GM18867 (cell line): ENCODE measurements at regions not wholly inside any gene's neighbourhood (a gene's known extent, or its start where the extent isn't known, plus 50 kb on each side); places are given as distances from the start of the nearest gene placed in this dataset.
"Not testable (repeated sequence)": the region's sequence is repeated elsewhere in the genome, so short reads cannot be mapped to it uniquely, and the experiment has no call there.

ENCODE experiments used
- ATAC-seq: cut with Tn5 transposase; IDR thresholded peaks from one replicate; pipeline ENCODE4 v1.9.1; 2021; ENCODE audit warnings: mild to moderate bottlenecking, moderate library complexity; ENCODE audit not compliant: unreplicated experiment

- ATAC-seq: no peak
These were observed 118.3 kb upstream of the ATP2B2 start for GRCh38 chr3:10623578-10624275.

GRCh38 chr3:10625323-10625722, 119.9 kb upstream of the ATP2B2 start:
- ATAC-seq: no peak

GRCh38 chr3:10627884-10628572, 122.6 kb upstream of the ATP2B2 start:
- ATAC-seq: no peak

GRCh38 chr3:10628891-10629670, 123.7 kb upstream of the ATP2B2 start:
- ATAC-seq: no peak

GRCh38 chr3:10629671-10630040, 124.3 kb upstream of the ATP2B2 start:
- no peak for ATAC-seq

- ATAC-seq: no peak
These were observed 125.8 kb upstream of the ATP2B2 start for GRCh38 chr3:10631224-10631623.

- no peak for ATAC-seq
These were observed 126.7 kb upstream of the ATP2B2 start for GRCh38 chr3:10632125-10632524.

- ATAC-seq: no peak
These were observed 127.4 kb upstream of the ATP2B2 start for GRCh38 chr3:10632741-10633140.

- ATAC-seq: no peak
These were observed 130.2 kb upstream of the ATP2B2 start for GRCh38 chr3:10635446-10636076.

GRCh38 chr3:10637342-10637741, 132.0 kb upstream of the ATP2B2 start:
- no peak for ATAC-seq

- ATAC-seq: no peak
These were observed 133.1 kb upstream of the ATP2B2 start for GRCh38 chr3:10638466-10638865.

GRCh38 chr3:10641760-10642159, 136.4 kb upstream of the ATP2B2 start:
- ATAC-seq: no peak

- ATAC-seq: no peak
These were observed 138.8 kb upstream of the ATP2B2 start for GRCh38 chr3:10644189-10644588.

GRCh38 chr3:10645800-10646199, 140.4 kb upstream of the ATP2B2 start:
- no peak for ATAC-seq

- ATAC-seq: no peak
These were observed 141.3 kb upstream of the ATP2B2 start for GRCh38 chr3:10646531-10647335.

- no peak for ATAC-seq
These were observed 142.0 kb upstream of the ATP2B2 start for GRCh38 chr3:10647376-10647775.

- no peak for ATAC-seq
These were observed 142.8 kb upstream of the ATP2B2 start for GRCh38 chr3:10648181-10648580.

- not testable (repeated sequence) for ATAC-seq
These were observed 144.1 kb upstream of the ATP2B2 start for GRCh38 chr3:10649463-10649862.

GRCh38 chr3:10651506-10651905, 146.1 kb upstream of the ATP2B2 start:
- ATAC-seq: no peak

GRCh38 chr3:10653241-10653640, 147.9 kb upstream of the ATP2B2 start:
- ATAC-seq: no peak
